Urinary bladder (tissue), 3 donors: ENCODE measurements at regions not wholly inside any gene's neighbourhood (a gene's known extent, or its start where the extent isn't known, plus 50 kb on each side); places are given as distances from the start of the nearest gene placed in this dataset.

Source experiments
- DNase-seq: peaks from one replicate; pipeline ENCODE4 v3.0.0-alpha.2; 2015; ENCODE audit errors: extremely low spot score
- H3K27ac ChIP-seq: one replicate; pipeline ENCODE4 v1.5.1; 2013; ENCODE audit warnings: low read depth, mild to moderate bottlenecking, moderate library complexity
- H3K36me3 ChIP-seq: one replicate; pipeline ENCODE4 v1.6.1; 2013; ENCODE audit warnings: mild to moderate bottlenecking, moderate library complexity; ENCODE audit not compliant: insufficient read depth
- H3K4me1 ChIP-seq: one replicate; pipeline ENCODE4 v1.6.1; 2013; ENCODE audit warnings: mild to moderate bottlenecking, moderate library complexity; ENCODE audit not compliant: insufficient read depth
- H3K4me3 ChIP-seq: one replicate; pipeline ENCODE4 v1.5.1; 2013; ENCODE audit warnings: low read depth, low read length
- WGBS: extraction: QIAGEN DNeasy Blood & Tissue Kit; methylation state at CpG from one replicate; pipeline ENCODE4 v1.1.7; 2013; 5-methylcytosine and 5-hydroxymethylcytosine counted together
- donor health status: healthy with polysubstance abuse.
- donor health status: healthy.

DNA sequence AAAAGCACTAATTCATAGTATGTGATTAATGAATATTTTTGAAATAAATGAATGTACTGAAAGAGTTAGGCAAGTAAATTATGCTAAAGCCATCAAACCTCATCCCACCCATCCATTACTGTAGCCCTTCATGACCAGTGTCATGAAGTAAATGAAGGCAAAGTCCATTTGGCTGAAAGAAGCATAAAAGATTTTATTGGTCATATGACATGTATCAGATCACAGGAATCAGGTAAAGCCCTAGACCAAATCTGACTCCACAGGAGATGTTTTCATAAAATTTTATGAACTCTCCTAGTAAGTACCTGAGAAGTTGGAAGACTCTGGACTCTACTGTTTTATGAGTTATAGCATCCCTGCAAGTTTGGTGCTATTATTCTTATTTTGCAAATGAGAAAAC is 213.5 kb downstream of the TMEM114 start:
- Histone ChIP-seq H3K4me1 (no peaks in the 10 kb centered on the region), H3K27ac (no peak overlapping the region), H3K36me3 (no peaks in the 10 kb centered on the region), H3K4me3 (no peak overlapping the region)
- no peak for DNase-seq

DNA sequence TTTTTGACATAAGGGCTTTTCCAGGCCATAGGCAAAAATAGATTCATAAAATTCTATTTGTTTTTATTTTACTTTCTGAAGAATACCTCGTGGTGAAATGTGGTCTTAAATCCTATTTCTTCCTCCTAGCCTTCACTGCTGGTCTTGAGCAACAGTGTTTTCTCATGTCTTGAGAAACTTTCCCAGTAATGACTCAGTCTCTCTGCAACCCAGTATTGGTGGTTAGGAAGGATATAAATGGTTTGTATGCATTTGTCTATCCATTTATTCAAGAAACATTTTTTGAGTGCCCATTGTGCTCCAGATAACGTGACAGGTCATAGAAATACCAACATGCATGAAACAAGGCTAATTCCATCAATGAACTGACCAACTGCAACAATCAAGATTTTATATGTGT is 213.9 kb downstream of the TMEM114 start:
- H3K4me3 ChIP-seq = no peak overlapping the region
- 60% methylated on average over 2 of the region's 2 CpGs for WGBS
- no peak for DNase-seq
- no peaks in the 10 kb centered on the region for H3K4me1 ChIP-seq
- H3K36me3 ChIP-seq = no peaks in the 10 kb centered on the region
- no peak overlapping the region for H3K27ac ChIP-seq

DNA sequence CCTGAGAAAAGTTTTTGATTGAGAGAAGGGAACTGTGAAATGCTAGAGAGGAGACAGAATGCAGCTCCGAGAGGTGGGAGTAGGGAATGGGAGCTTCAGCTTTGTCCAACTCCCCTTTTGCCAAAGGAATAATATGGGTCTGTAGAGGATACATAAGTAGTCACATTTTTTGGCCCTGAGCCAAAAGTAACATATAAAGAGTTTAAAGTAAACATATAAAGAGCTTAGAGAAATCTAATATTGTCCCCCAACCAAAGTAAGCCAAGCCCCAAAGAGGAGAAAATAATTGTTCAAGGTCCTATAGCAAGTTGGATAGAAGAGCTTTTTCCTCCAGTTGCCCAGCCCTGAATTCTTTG is 215.1 kb downstream of the TMEM114 start:
- Histone ChIP-seq H3K36me3 (no peaks in the 10 kb centered on the region), H3K4me1 (no peaks in the 10 kb centered on the region), H3K27ac (no peak overlapping the region), H3K4me3 (no peak overlapping the region)
- 50% methylated on average over 1 of the region's 1 CpG for WGBS
- peak; percentile 10 for DNase-seq

DNA sequence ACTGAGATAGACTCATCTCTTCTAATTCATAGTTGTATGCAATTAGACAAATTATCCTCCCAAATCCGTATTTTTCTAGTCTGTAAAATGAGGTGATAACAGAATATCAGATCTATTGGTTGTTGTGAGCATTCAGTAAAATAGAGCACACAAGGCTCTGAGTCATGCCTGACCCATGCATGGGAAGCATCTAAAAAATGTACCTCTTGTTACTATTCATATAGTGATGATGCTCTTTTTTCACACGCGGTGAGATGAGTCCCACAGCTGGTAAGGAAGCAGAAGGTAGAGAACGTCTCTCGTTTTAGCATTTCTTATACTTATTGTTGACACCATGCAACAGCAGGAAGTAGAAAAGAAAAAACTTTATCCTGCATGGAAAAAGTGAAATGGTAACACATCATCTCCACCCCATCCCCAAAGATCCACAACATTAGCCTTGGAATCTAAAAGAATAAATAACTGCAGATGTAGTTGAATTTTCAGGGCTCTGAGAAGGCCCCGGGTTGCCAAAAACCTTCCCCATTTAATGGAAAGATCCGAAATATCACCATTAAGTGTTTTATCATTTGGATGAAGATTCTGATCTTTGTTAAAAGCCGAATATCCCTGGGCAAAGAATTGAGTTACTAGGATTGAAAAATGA is 215.6 kb downstream of the TMEM114 start:
- Histone ChIP-seq H3K36me3 (no peaks in the 10 kb centered on the region), H3K4me3 (no peak overlapping the region), H3K4me1 (no peaks in the 10 kb centered on the region), H3K27ac (no peak overlapping the region)
- no peak for DNase-seq
- 74% methylated on average over 8 of the region's 8 CpGs for WGBS

DNA sequence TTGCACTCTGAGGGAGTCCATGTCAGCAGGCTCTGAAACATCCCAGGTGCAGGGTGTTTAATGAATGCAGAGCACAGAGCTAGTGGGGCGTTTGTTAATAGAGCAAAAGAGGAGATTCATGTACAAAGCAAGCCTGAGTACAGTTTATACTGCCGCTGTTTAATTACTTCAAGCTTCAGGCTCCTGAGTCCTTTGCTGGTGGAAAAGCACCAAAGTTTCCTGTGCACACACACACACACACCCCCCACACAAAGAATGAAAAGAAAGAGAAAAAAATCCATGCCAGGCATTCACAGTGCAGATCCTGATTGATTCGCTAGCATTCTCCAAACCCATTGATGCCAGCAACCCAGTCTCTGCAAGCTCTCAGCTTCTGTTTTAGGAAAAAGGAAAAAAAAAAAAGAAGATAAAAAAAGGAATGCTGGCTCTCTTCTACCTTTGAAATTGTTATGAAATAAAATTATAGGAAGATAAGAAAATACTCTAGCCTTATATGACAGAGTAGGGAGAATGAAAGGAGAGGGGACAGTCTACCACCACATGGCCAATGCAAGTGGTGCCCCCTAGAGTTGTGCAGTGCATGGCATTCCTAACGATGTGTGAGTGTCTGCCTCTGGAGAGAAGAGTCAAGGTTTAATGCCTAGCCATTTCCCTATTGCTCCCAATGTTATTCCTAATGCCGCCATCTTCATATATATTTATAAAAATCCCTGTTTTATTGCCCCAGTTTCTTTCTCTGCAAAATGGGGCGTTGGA is 216.5 kb downstream of the TMEM114 start:
- DNase-seq = no peak
- no peak overlapping the region for H3K4me3 ChIP-seq
- no peak overlapping the region for H3K27ac ChIP-seq
- H3K4me1 ChIP-seq = no peaks in the 10 kb centered on the region
- 62% methylated on average over 6 of the region's 6 CpGs for WGBS
- H3K36me3 ChIP-seq = no peaks in the 10 kb centered on the region

DNA sequence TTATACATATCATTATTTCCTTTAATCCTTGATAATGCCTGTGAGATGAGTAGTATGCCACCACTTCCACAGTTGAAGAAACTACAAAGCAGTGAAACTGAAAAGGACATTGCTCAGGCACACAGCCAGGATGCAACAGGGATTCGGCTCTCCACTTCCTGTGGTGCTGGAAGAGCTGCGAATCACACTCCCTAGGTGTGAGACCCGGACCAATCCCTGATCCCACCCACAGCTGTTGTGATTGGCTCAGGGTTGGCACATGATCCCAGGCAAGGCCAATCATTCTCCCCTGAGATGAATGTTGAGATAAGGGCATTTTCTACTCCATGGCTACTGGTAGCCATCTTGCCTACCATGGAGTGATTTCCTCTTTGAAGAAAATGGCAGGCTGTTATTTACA is 218.2 kb downstream of the TMEM114 start:
- H3K27ac ChIP-seq = no peak overlapping the region
- H3K4me1 ChIP-seq = no peaks in the 10 kb centered on the region
- H3K4me3 ChIP-seq = no peak overlapping the region
- 81% methylated on average over 3 of the region's 3 CpGs for WGBS
- no peak for DNase-seq
- H3K36me3 ChIP-seq = no peaks in the 10 kb centered on the region

DNA sequence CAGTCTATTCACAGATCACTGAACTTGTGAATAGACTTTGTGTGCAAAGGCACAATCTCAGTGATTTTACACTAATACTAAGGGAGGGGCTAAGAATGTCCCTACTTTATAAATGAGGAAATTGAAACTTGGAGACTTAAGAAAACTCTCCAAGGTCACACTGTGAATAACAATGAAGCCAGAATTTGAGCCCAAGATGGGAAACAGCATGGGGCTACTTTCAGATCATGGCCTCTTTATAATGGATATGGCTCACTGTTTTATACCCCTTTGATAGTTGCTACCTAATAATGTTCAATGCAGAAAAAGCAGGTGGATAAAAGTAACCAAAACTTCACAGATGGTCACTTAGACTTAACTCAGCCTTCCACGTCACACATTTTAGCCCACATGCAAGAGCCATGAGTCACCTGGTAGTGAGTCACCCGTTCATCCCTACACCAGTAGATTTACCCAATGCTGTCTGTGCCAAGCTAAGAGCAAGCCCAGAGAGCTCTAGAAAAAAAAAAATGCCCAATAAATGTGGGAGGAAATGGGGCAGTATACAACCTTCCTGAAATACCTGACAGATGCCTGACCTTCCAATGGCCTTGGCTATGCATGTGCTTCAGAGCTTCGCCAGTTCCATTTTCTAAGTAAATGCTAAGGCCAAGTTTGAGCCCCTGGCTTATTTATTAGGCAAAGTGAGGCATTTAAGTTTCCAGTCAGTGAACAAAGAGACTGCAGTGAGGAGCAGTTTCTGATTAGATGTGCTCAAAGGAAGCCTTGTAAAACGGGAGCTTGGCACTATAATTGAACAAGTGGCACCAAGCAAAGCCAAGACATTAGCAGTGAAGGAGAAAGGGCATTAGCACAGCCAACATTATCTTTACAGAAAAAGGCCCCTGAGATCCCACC is 219.7 kb downstream of the TMEM114 start:
- no peak for DNase-seq
- Histone ChIP-seq H3K4me1 (no peaks in the 10 kb centered on the region), H3K36me3 (no peaks in the 10 kb centered on the region), H3K27ac (no peak overlapping the region), H3K4me3 (no peak overlapping the region)
- WGBS = 70% methylated on average over 4 of the region's 4 CpGs

DNA sequence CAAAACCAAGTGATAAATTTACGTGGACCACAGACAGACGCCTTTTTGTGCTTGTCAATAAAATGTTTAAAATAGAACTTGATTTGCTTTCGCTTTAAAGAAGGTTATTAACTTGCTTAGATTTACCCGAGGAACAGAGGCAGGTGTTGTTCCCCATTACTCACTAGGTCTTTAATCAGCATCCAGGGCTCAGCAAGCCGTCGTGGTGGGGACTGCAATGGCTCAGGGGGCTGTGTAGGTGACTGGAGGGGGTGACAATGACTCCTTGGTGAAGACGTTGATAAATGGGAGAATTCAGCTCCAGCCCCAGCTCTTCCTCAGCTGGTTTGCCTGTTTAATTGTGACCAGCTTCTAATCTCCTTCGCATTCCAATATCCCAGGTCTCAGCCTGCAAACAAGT is 231.4 kb downstream of the TMEM114 start:
- Histone ChIP-seq H3K27ac (no peak overlapping the region), H3K4me3 (no peak overlapping the region), H3K4me1 (no peaks in the 10 kb centered on the region), H3K36me3 (no peaks in the 10 kb centered on the region)
- WGBS = 48% methylated on average over 8 of the region's 8 CpGs
- no peak for DNase-seq

DNA sequence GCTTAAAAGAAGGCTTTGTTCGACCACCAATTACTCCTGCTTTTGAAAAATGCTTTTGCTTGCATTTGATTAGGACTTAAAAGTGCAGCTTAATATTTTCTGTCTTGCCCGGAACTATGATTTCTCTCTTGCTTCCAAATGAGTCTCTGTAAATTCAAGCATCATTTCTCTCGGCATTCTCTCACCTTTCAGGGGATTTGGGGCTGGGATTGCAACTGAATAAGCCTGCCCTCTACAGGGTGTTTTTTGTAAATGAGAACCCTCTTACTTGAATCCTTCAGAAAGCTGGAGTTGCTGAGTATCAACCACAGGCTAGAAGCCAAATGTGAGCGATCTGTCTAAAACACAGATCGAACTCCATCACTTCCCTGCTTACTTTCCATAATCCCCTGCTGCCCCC is 234.6 kb downstream of the TMEM114 start:
- H3K4me3 ChIP-seq = no peak overlapping the region
- H3K4me1 ChIP-seq = no peaks in the 10 kb centered on the region
- DNase-seq = no peak
- H3K36me3 ChIP-seq = no peaks in the 10 kb centered on the region
- WGBS = 20% methylated on average over 5 of the region's 5 CpGs
- H3K27ac ChIP-seq = no peak overlapping the region

DNA sequence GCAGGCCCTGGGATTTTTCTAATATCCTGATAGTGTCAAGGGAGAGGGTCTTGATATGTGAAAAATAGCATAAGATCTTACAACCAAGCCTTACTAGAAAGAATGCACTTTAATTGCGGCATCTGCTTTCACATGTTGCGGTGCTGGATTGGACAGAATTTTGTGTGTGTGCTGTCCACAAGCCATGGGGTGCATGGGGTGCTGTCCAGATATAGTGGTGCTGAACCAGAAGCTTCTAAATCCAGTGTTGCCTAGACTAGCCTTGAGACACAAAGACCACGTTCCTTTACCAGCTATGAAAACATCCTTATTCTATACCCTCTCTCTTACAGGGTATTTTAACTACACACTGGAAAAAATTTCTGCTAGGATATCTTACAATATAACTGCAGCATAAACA is 244.0 kb downstream of the TMEM114 start:
- Histone ChIP-seq H3K36me3 (no peaks in the 10 kb centered on the region), H3K27ac (no peak overlapping the region), H3K4me3 (no peak overlapping the region), H3K4me1 (no peaks in the 10 kb centered on the region)
- no peak for DNase-seq
- WGBS = 36% methylated on average over 3 of the region's 3 CpGs

DNA sequence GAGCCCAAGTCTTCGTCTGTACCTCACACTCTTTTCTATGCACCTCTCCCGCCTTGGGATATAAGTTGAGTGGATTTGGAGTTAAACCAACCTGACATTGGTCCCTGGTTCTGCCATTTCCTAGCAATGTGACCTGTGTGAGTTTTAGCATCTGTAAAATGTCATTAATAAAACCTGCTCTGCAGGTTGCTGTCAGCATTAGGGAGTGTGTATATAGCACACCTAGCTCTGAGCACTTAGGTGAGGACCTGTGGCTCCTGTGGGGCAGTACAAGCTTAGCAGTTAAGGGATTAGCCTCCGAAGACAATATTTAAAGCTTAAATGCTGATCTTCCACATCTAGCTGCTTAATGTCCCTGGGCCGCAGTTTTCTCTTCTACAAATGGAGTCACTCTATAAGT is 248.0 kb downstream of the TMEM114 start:
- no peaks in the 10 kb centered on the region for H3K4me1 ChIP-seq
- no peak overlapping the region for H3K27ac ChIP-seq
- H3K36me3 ChIP-seq = no peaks in the 10 kb centered on the region
- WGBS = 80% methylated on average over 4 of the region's 4 CpGs
- no peak for DNase-seq
- no peak overlapping the region for H3K4me3 ChIP-seq

DNA sequence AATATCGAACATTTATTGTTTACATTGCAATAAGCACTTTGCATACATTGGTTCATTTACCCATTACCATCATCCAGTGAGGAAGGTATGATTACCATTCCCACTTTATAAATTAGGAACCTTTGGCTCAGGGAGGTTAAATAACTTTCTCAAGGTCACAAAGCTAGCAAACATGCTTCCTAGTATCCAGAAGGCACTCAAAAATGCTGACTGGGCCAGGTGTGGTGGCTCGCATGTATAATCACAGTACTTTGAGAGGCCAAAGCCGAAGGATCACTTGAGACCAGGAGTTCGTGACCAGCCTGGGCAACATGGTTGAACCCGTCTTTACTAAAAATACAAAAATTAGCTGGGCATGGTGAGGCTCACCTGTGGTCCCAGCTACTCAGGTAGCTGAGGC is 259.6 kb downstream of the TMEM114 start:
- Histone ChIP-seq H3K27ac (no peak overlapping the region), H3K36me3 (no peaks in the 10 kb centered on the region), H3K4me1 (no peaks in the 10 kb centered on the region), H3K4me3 (no peak overlapping the region)
- no peak for DNase-seq
- WGBS = 79% methylated on average over 5 of the region's 5 CpGs

DNA sequence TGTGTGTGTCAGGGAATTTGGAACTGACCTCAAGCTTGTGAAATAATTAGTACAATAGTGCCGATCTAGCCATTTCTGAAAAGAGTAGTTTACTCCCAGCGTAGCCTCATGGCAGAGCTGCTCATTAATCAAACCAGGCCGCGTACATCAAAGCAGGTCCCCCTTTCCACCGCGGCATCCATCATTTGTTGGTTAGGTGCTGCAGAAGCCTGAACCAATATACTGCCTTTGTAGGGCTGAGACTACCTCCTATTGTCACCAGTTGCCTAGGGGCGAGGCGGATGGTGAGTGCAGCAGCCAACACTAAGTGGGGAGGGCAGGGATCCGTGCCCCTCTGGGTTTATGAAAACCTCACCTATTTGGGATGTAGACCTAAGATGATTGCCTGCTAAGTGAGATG is 264.1 kb downstream of the TMEM114 start:
- Histone ChIP-seq H3K4me1 (no peaks in the 10 kb centered on the region), H3K36me3 (no peaks in the 10 kb centered on the region), H3K4me3 (no peak overlapping the region), H3K27ac (no peak overlapping the region)
- no peak for DNase-seq
- 83% methylated on average over 9 of the region's 9 CpGs for WGBS

DNA sequence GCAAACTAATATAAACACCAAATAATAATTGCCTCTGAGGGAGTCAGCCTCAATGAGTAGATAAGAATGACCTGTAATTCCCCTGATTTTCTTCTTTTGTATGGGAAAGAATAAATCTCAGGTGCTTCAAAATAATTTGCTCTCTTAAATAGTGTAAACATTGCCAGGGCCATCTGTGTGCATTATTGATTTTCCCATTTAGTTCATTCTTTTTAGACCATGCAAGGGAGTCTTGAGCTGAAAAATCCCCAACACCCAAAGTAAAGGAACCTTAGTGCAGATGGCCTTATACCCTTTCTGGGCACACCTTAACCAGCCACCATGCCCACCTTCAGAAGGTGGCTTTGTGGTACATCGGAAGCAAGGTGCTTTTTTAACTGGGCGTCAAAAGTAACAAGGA is 267.2 kb downstream of the TMEM114 start:
- H3K4me1 ChIP-seq = no peaks in the 10 kb centered on the region
- H3K36me3 ChIP-seq = no peaks in the 10 kb centered on the region
- no peak overlapping the region for H3K27ac ChIP-seq
- DNase-seq = no peak
- H3K4me3 ChIP-seq = no peak overlapping the region
- WGBS = 93% methylated on average over 2 of the region's 2 CpGs
